ENCODE measurements at regions not wholly inside any gene's neighbourhood (a gene's known extent, or its start where the extent isn't known, plus 50 kb on each side); places are given as distances from the start of the nearest gene placed in this dataset.

GRCh38 chr9:32875242-32875641 lies 91.9 kb downstream of the TMEM215 start:
- H3K4me1 Mint-ChIP-seq (ENCODE audit: low read depth): no peaks in the 10 kb centered on the region
- ATAC-seq: no peak
- ChIA-PET CTCF (no interaction called here), POLR2A (interaction anchor here (0.9 kb wide), 1 partner anchor 9 kb away, joined by 3 read pairs; no protein-coding TSS in a partner anchor)
- H3K9me3 Mint-ChIP-seq: no peaks in the 10 kb centered on the region
- no peak overlapping the region for H3K27ac Mint-ChIP-seq
- no peak for TF ChIP-seq CTCF (IDR thresholded peaks at IDR 0.05)
- H3K36me3 Mint-ChIP-seq (ENCODE audit: low read depth): no peaks in the 10 kb centered on the region
- no peak overlapping the region for H3K4me3 Mint-ChIP-seq
- H3K27me3 Mint-ChIP-seq: peaks cover 2% of the 10 kb centered on the region
- intact Hi-C loops (cut with micrococcal nuclease): no loop called here
- DNase-seq: no peak

GRCh38 chr9:32875748-32876147 lies 92.4 kb downstream of the TMEM215 start:
- H3K9me3 Mint-ChIP-seq: no peaks in the 10 kb centered on the region
- ChIA-PET POLR2A (interaction anchor here (0.9 kb wide), 1 partner anchor 8 kb away, joined by 3 read pairs; no protein-coding TSS in a partner anchor), CTCF (no interaction called here)
- H3K4me1 Mint-ChIP-seq (ENCODE audit: low read depth): no peaks in the 10 kb centered on the region
- peaks cover 2% of the 10 kb centered on the region for H3K27me3 Mint-ChIP-seq
- TF ChIP-seq CTCF (IDR thresholded peaks at IDR 0.05): no peak
- ATAC-seq (no peak), DNase-seq (no peak)
- H3K4me3 Mint-ChIP-seq: no peak overlapping the region
- intact Hi-C loops (cut with micrococcal nuclease): no loop called here
- H3K36me3 Mint-ChIP-seq (ENCODE audit: low read depth): no peaks in the 10 kb centered on the region
- H3K27ac Mint-ChIP-seq: no peak overlapping the region

GRCh38 chr9:32877103-32877502 lies 93.8 kb downstream of the TMEM215 start:
- Mint-ChIP-seq H3K4me3 (no peak overlapping the region), H3K36me3 (ENCODE audit: low read depth) (no peaks in the 10 kb centered on the region), H3K4me1 (ENCODE audit: low read depth) (no peaks in the 10 kb centered on the region), H3K27ac (no peak overlapping the region), H3K27me3 (no peaks in the 10 kb centered on the region), H3K9me3 (no peaks in the 10 kb centered on the region)
- ATAC-seq (no peak), DNase-seq (no peak)
- CTCF ChIA-PET: no interaction called here
- intact Hi-C loops (cut with micrococcal nuclease): no loop called here
- POLR2A ChIA-PET: no interaction called here
- TF ChIP-seq CTCF (IDR thresholded peaks at IDR 0.05): no peak

DNA sequence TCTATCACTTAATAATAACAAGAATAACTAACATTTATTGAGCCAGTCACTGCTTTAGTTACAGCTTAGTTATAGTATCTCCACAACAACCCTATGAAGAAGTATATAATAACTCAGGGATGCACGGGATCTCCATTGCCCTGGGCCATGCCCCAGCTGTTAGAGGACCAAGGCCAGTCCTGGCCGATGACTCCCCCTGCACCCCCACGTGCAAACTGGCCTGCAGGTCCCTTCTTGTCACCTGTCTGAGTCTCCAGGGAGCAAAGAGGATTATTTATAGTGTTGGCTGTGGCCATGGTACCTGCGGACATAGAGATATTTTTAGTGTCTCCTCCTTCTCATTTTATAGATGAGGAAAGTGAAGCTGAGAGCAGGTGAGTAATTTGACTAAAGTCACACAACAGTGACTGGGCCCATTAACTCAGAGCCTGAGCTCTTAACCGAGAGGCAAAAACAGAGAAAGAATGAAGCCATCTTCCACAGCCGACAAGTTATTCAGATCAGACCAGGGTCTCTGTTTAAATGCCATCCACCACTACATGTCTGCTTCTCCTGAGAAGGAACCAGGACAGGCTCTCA lies 94.4 kb downstream of the TMEM215 start:
- no peak for ATAC-seq
- Mint-ChIP-seq H3K27ac (no peak overlapping the region), H3K4me3 (no peak overlapping the region), H3K27me3 (no peaks in the 10 kb centered on the region), H3K9me3 (no peaks in the 10 kb centered on the region), H3K4me1 (ENCODE audit: low read depth) (no peaks in the 10 kb centered on the region), H3K36me3 (ENCODE audit: low read depth) (no peaks in the 10 kb centered on the region)
- CTCF ChIA-PET: no interaction called here
- no peak for DNase-seq
- POLR2A ChIA-PET: no interaction called here
- no peak for TF ChIP-seq CTCF (IDR thresholded peaks at IDR 0.05)
- intact Hi-C loops (cut with micrococcal nuclease): no loop called here

DNA sequence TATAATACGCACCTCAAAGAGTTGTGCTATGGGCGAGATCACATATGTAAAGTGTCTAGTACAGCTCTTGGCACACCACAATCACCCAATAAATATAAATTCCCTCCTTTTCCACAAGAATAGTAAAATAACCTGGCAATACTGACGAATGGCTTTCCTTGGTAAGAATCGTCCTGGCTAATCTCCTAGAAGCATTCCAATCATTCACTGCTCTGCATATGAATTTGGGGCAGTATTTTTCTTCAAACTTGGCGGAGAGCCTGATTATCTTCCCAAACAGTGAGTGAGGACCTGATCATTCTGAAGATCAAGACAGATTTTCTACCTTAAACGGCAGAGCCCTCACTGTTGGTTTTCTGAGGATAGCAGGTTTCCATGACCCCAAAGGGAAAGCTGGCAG lies 96.0 kb downstream of the TMEM215 start:
- POLR2A ChIA-PET: no interaction called here
- CTCF ChIA-PET: no interaction called here
- no peaks in the 10 kb centered on the region for H3K9me3 Mint-ChIP-seq
- no peak for TF ChIP-seq CTCF (IDR thresholded peaks at IDR 0.05)
- no peak overlapping the region for H3K4me3 Mint-ChIP-seq
- no peak overlapping the region for H3K27ac Mint-ChIP-seq
- ATAC-seq (no peak), DNase-seq (no peak)
- H3K36me3 Mint-ChIP-seq (ENCODE audit: low read depth): no peaks in the 10 kb centered on the region
- no peaks in the 10 kb centered on the region for H3K4me1 Mint-ChIP-seq (ENCODE audit: low read depth)
- H3K27me3 Mint-ChIP-seq: no peaks in the 10 kb centered on the region
- intact Hi-C loops (cut with micrococcal nuclease): no loop called here

Measured in activated CD8-positive, alpha-beta T cell treated with anti-CD3 and anti-CD28 coated beads for 36 hours (primary cell).